Stimulated activated CD8-positive, alpha-beta memory T cell treated with anti-CD3 and anti-CD28 coated beads, Interleukin-15, amount 100 ng/mL, for 1 hour (primary cell): ENCODE measurements at regions not wholly inside any gene's neighbourhood (a gene's known extent, or its start where the extent isn't known, plus 50 kb on each side); places are given as distances from the start of the nearest gene placed in this dataset.

Experiments
- DNase-seq: peaks from one replicate; pipeline ENCODE4 v3.0.0-alpha.2; 2020; ENCODE audit warnings: low read depth

GRCh38 chr13:29999492-30000369 is 149.3 kb upstream of the UBL3 start:
- no peak for DNase-seq

- DNase-seq = no peak
Measured at GRCh38 chr13:29996316-29996715, 145.9 kb upstream of the UBL3 start.

GRCh38 chr13:29994911-29995595 is 144.6 kb upstream of the UBL3 start:
- no peak for DNase-seq

- no peak for DNase-seq
Measured at GRCh38 chr13:29993716-29994488, 143.5 kb upstream of the UBL3 start.

- no peak for DNase-seq
Measured at GRCh38 chr13:29993196-29993595, 142.8 kb upstream of the UBL3 start.

- no peak for DNase-seq
Measured at GRCh38 chr13:29991343-29991742, 140.9 kb upstream of the UBL3 start.

GRCh38 chr13:29987340-29987739 is 136.9 kb upstream of the UBL3 start:
- no peak for DNase-seq

GRCh38 chr13:29980339-29980738 is 129.9 kb upstream of the UBL3 start:
- DNase-seq = no peak

GRCh38 chr13:29978211-29978610 is 127.8 kb upstream of the UBL3 start:
- no peak for DNase-seq

GRCh38 chr13:29977476-29978120 is 127.2 kb upstream of the UBL3 start:
- DNase-seq = no peak

GRCh38 chr13:29976535-29976934 is 126.1 kb upstream of the UBL3 start:
- DNase-seq = no peak

GRCh38 chr13:29975283-29975682 is 124.9 kb upstream of the UBL3 start:
- no peak for DNase-seq

- DNase-seq = no peak
Measured at GRCh38 chr13:29969286-29969685, 118.9 kb upstream of the UBL3 start.

GRCh38 chr13:29964181-29964845 is 113.9 kb upstream of the UBL3 start:
- no peak for DNase-seq

GRCh38 chr13:29963089-29963488 is 112.7 kb upstream of the UBL3 start:
- no peak for DNase-seq

GRCh38 chr13:29961036-29961670 is 110.7 kb upstream of the UBL3 start:
- no peak for DNase-seq

- no peak for DNase-seq
Measured at GRCh38 chr13:29959603-29960002, 109.2 kb upstream of the UBL3 start.

GRCh38 chr13:29959086-29959485 is 108.7 kb upstream of the UBL3 start:
- no peak for DNase-seq

GRCh38 chr13:29958476-29958875 is 108.1 kb upstream of the UBL3 start:
- DNase-seq = no peak

- DNase-seq = no peak
Measured at GRCh38 chr13:29957320-29957719, 106.9 kb upstream of the UBL3 start.

GRCh38 chr13:29956853-29957252 is 106.4 kb upstream of the UBL3 start:
- no peak for DNase-seq
